ENCODE measurements at regions not wholly inside any gene's neighbourhood (a gene's known extent, or its start where the extent isn't known, plus 50 kb on each side); places are given as distances from the start of the nearest gene placed in this dataset.
"Not testable (repeated sequence)": the region's sequence is repeated elsewhere in the genome, so short reads cannot be mapped to it uniquely, and the experiment has no call there.

GRCh38 chr7:32643194-32643593 is 147.9 kb downstream of the AVL9 start:
- DNase-seq (ENCODE audit: low spot score in 2 of 2) (no peak), ATAC-seq (no peak)
- peaks cover 0 to 7% of the 10 kb centered on the region in 2 donors for H3K36me3 Mint-ChIP-seq
- H3K9me3 Mint-ChIP-seq = no peaks in the 10 kb centered on the region
- no peak overlapping the region for H3K27ac Mint-ChIP-seq

GRCh38 chr7:32639122-32639521 is 143.8 kb downstream of the AVL9 start:
- DNase-seq (ENCODE audit: low spot score in 2 of 2) = no peak
- H3K36me3 Mint-ChIP-seq = peaks cover 0 to 7% of the 10 kb centered on the region in 2 donors

DNA sequence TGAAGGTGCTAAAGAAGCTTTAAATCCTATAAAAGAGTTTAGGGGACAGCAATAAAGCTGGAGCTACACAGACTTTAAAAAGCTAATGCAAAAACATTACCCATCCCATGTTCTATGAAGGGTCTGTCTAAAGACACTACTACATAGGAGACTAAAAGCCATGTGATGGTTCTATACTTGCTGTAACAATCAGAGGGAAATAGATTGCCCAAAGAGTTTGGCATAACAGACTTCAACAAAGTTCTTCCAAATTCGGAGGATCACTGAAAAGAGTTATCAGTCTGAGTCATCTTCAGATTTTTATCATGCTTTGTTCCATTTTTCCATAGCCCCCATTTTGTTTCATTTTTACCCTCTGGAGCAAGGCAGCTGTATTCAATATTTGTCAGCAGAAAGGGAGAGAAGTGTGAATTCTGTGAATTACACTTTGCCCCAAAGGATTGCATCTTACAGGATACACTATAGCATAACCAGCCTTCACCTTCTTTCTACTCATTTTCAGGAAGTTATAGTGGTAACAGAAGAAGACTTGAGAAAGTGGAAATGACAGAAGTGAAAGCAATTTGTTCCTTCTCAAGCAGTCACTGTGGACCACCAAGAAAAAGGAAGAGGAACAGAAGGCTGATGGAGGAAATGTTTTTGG is 143.3 kb downstream of the AVL9 start:
- H3K9me3 Mint-ChIP-seq; DNase-seq (ENCODE audit: low spot score in 2 of 2): not testable (repeated sequence)

More at GRCh38 chr7:32639122-32639521, 143.8 kb downstream of the AVL9 start:
- no peak overlapping the region for H3K27ac Mint-ChIP-seq
- ATAC-seq = peak in 1 of 2 donors; percentile 51
- H3K9me3 Mint-ChIP-seq = no peaks in the 10 kb centered on the region

More for the DNA sequence above, 143.3 kb downstream of the AVL9 start:
- H3K36me3 Mint-ChIP-seq, H3K27ac Mint-ChIP-seq: not testable (repeated sequence)
- peak; percentile 24 to 89 for ATAC-seq
